VCaP (cell line): ENCODE measurements at regions not wholly inside any gene's neighbourhood (a gene's known extent, or its start where the extent isn't known, plus 50 kb on each side); places are given as distances from the start of the nearest gene placed in this dataset.
"Not testable (repeated sequence)": the region's sequence is repeated elsewhere in the genome, so short reads cannot be mapped to it uniquely, and the experiment has no call there.

Experiments
- H3K27ac ChIP-seq: fragments of 450-650 bp; 2 replicates; pipeline ENCODE4 v1.5.1; 2017
- CTCF ChIP-seq: fragments of 450-650 bp; conservative IDR thresholded peaks from 2 replicates; pipeline ENCODE4 v1.5.1; 2017; ENCODE audit warnings: mild to moderate bottlenecking, moderate library complexity

- no peak for TF ChIP-seq CTCF
These were observed 460.7 kb upstream of the MEIS1 start for GRCh38 chr2:65974067-65974723.

GRCh38 chr2:65969161-65969560, 465.8 kb upstream of the MEIS1 start:
- H3K27ac ChIP-seq = no peak overlapping the region
- no peak for TF ChIP-seq CTCF

More at GRCh38 chr2:65974067-65974723, 460.7 kb upstream of the MEIS1 start:
- no peak overlapping the region for H3K27ac ChIP-seq

GRCh38 chr2:65963303-65963702, 471.6 kb upstream of the MEIS1 start:
- H3K27ac ChIP-seq = not testable (repeated sequence)

- no peak overlapping the region for H3K27ac ChIP-seq
- TF ChIP-seq CTCF = no peak
These were observed 474.0 kb upstream of the MEIS1 start for GRCh38 chr2:65960953-65961352.

GRCh38 chr2:65957886-65958285, 477.0 kb upstream of the MEIS1 start:
- H3K27ac ChIP-seq = no peak overlapping the region
- TF ChIP-seq CTCF = no peak

GRCh38 chr2:65957454-65957853, 477.5 kb upstream of the MEIS1 start:
- no peak overlapping the region for H3K27ac ChIP-seq
- TF ChIP-seq CTCF = no peak

GRCh38 chr2:65955259-65955658, 479.7 kb upstream of the MEIS1 start:
- no peak overlapping the region for H3K27ac ChIP-seq
- no peak for TF ChIP-seq CTCF

- TF ChIP-seq CTCF = no peak
- H3K27ac ChIP-seq = no peak overlapping the region
These were observed 481.8 kb upstream of the MEIS1 start for GRCh38 chr2:65952966-65953761.
